ENCODE measurements at regions not wholly inside any gene's neighbourhood (a gene's known extent, or its start where the extent isn't known, plus 50 kb on each side); places are given as distances from the start of the nearest gene placed in this dataset.

DNA sequence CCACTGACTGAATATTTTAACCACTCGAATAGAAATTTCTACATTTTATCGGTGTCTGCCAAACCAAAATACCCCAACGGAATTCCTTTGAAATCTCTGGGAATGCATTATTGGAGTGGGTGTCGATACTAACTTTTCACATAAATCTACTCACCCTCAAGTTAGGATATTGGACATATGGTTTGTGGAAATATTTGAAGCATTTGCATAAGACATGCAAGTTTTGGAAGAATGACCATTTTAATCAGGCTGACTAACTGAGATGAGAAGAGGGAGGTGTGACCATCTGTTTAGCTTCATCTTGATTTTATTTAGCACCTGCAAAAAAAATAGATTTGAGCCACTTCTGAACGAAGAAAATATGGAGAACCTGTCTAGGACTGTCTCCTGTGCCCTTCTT, 61.2 kb downstream of the KLF6 start:
- DNase-seq (ENCODE audit: low read depth), result no peak

DNA sequence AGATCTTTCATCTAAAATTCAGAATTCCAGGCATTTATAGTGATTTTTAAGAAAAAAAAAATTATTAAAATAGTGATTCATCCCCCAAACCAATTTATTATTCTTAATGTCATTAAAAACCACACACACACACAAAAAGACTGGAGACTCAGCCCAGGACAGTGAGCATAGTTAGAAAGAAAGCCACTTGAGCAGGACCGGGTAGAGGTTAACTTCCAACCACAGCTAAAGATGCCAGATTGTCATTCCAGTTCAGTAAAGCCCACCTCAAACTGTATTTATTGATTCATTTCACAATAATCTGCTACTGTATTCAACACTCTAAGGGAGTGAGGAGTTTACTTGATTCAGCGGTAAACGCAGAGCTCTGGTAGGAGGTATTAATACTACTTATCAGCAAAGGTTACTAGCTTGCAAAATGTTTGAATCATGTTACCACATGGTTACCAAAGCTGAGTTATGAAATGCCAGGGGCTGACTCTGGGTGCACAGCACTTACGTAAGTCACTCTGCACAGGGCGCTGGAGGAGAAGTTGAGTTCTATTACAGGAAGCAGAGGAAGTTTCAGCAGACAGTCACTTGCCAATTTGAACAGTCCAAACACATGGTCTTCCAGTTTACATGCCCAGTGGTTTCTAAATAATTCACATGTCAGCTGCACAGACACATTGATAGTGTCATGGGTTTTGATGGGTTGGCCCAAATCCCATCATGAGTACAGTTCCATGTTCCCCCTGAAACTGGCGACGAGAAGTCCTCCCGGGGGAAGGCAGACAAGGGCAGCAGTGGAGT, 64.6 kb downstream of the KLF6 start:
- DNase-seq (ENCODE audit: low read depth), result no peak

DNA sequence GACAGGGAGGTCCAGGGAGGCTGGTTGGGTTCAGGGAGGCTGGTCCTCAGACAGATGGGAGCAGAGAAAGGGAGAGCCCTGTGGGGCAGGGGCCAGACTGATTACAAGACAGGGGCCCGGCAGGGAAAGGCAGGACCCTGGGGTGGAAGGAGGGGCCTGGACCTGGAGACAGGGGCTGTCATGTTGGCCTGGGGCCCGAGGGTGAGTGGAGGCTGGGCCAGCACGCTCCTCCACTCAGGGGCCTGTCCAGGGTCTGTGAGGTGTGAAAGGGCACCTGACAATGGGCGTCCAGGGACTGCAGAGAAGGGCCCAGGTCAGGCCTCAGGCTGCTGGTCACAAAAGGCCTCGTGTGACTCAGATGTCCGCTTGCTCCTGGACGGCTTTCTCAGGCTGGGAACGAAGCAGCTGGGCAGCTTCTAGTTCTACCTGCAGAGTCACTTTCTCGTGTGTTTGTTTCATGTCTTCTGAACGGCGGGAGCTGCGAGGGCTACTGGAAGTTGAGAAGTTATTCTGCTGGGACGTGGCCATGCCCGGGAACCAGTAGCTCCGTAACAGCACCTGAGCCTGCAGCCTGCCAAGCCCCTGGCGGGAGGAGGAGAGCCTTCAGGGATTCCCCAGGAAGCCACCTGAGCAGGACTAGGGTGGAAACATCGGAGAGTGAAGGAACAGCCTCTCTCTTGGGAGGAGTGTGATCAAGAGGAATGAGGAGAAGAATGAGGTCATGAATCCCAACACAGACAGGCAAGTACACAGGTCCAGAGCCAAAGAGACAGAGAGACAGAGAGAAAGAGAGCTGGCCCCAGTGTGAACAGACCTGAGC, 65.8 kb downstream of the KLF6 start:
- no peak for DNase-seq (ENCODE audit: low read depth)

DNA sequence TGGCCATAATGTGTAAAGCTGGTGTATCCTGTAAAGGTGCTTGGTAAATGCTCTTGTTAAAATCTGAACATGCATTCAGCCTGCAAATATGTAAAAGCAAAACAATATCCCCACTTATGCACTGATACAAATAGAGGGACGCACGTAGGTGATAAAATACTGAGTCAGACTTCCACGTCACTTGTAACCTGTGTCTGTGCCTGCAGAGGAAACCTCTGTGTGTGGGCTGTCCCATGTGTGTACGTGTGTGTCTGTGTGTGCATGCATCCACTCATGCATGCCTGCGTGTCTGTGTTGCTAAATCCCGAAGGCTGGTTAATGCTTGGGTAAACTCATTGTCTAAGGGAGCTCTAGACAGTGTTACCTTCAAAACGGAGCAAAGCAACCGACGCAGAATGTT, 68.9 kb downstream of the KLF6 start:
- no peak for DNase-seq (ENCODE audit: low read depth)

- no peak for DNase-seq (ENCODE audit: low read depth)
These were observed 70.0 kb downstream of the KLF6 start for GRCh38 chr10:3714967-3715366.

DNA sequence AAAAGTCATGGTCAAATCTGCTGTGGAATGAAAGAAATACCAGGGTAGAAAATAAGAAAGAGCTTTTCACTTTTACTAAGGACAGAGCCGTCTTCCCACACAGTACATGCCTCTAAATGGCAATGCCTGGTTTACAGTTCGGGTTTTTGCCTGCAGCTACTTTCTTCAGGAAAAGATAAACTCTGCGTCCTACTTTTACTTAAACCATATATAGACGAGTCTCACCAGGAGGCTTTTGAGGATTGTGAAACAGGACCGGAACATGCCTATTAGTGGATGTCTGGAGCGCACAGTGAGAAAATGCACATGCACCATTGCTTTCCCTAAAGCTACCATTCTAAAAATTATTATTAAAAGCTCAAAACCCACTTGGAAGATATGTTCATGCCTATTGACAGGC, 70.5 kb downstream of the KLF6 start:
- DNase-seq (ENCODE audit: low read depth), result no peak

DNA sequence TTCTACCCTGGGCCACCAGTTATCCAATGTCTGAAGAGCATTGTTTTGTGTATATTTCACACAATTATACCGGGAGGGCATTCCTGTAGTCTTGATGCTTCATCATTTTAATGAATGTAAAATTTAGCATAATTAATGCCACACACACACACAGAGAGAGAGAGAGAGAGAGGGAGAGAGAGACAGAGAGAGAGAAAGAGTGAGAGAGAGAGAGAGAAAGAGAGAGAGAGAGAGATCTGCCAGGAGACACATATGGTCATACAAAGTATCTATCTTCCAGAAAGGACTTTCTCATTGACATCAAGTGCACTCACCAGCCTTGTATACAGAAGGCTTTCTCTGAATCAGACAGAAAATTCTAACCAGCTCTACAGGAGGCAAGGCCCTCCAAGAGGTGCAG, 72.3 kb downstream of the KLF6 start:
- no peak for DNase-seq (ENCODE audit: low read depth)

DNA sequence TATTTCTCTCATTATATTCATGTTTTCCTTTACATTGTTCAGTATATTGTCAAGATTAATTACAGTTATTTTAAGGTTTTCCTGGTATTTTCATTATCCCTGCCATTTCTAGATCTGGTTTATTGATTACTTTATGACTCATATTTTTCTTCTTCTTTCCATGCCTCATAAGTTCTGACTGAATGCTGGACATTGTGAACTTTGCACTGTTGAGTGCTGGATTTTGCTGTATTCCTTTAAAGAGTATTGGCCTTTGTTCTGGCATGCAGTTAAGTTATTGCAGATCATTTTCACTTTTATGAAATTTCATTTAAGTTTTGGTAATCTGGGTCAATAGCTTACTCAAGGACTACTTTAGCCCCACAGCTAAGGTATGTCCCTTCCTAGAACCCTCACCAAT, 73.1 kb downstream of the KLF6 start:
- no peak for DNase-seq (ENCODE audit: low read depth)

DNA sequence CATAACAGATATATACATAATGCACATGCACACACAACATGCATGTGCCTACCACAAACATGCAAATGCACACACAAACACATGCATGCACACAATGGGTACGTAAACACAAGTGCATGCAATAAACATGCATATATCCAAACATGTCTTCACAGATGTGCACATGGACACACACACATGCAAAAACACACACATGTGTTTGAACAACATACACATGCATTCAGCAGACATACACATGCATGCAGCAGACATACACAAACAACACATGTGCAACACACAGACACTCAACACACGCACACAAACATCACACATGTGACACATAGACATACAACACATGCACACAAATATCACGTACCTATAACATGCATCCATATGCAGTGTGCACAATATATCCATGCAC, 74.2 kb downstream of the KLF6 start:
- no peak for DNase-seq (ENCODE audit: low read depth)

GRCh38 chr10:3709456-3710060, 75.5 kb downstream of the KLF6 start:
- no peak for DNase-seq (ENCODE audit: low read depth)

- no peak for DNase-seq (ENCODE audit: low read depth)
These were observed 76.2 kb downstream of the KLF6 start for GRCh38 chr10:3708852-3709251.

DNA sequence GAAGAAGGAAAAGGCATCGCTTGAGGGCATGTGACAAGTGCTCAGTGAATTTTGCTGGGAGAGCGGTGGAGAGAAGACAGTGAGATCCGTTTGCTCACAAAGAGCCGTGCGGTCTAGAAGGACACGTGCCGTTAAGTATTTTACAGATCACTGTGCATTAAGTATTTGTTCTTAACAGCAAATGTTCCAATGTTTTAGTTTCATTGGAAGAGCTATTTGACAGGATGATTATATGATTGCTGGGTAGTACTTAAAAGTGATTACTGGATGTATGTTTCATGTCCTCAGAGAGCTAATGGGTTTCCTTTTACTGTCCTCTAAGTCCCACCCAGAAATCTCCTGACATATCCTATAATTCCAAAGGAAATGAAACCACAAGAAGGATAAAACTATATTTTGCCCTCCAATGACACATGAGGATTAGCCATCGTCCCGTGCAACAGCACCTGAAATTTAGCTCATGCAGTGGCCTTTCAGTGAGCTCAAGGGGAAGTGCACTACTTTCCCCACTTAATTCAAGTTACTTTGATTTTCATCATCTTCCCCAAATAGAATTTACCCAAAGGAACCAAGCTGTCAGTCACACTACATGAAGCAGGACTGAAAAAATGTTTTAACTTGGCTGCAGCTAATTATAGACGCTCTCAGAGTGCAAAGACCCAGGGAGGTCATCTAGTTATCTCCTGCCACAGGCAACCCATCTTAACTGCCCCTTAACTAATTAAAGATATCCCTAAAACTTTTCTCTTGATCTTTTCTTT, 80.3 kb downstream of the KLF6 start:
- DNase-seq (ENCODE audit: low read depth), result no peak

DNA sequence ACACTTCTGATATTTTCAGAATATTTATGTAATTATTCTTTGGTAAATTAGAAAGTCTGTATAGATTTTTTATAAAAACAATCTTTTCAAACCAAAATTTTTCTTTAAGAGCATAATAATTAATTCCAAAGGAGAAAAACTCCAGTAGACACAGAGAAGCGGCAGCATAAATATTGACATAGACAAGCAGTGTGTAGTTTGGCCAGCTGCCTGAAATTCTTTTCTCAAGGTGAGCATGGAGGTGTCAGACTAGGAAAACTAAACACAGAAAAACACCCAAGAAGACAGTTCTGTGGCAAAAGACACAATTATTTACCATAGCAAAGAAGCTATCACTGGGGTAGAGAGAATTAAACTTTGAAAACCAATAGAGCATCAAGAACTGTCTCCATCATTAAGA, 82.4 kb downstream of the KLF6 start:
- no peak for DNase-seq (ENCODE audit: low read depth)

- no peak for DNase-seq (ENCODE audit: low read depth)
These were observed 82.9 kb downstream of the KLF6 start for GRCh38 chr10:3702056-3702546.

- DNase-seq (ENCODE audit: low read depth), result no peak
These were observed 83.5 kb downstream of the KLF6 start for GRCh38 chr10:3701491-3701890.

DNA sequence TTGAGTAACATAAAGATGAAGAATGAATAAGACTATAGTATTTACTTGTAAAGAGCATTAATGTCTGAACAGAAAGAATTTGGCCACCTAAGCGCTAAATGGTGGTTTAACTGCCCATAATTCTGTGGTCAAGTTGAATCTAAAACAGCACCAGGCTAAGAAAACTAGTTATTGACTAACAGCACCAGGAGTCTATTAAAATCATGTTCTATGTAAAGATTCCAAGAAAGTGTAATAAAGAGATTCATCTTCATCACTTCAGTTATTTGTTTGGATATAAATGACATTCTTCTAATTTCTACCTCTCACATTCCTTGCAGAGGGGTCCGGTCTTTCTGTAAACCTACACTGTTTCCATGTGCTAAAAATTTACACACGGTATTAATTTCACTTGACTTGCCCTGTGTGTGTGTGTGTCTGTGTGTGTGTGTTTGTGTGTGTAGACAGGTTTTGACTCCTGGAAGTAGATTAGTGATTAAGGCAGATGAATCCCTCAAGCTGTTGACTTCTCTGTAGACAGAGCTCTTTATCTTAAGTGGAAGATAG, 84.4 kb downstream of the KLF6 start:
- no peak for DNase-seq (ENCODE audit: low read depth)

DNA sequence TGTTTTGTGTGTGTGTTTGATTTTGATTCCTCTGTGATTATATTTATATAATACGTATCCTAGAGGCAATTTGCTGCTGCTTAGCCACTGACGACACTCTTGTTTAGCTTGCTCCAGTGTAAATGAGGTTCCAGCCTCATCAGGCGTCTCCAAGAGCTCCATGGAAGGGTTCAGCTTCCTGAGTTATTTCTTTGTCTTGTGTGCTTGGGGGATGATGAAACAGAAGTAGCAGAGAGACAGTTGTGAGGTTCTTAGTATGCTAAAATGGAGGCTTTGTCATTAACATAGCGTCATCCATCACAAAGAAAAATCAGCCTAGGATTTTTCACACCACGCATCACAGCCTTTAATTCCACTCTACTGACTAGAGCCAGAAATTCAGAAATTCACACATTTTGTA, 85.1 kb downstream of the KLF6 start:
- no peak for DNase-seq (ENCODE audit: low read depth)

GRCh38 chr10:3698312-3698711, 86.7 kb downstream of the KLF6 start:
- no peak for DNase-seq (ENCODE audit: low read depth)

GRCh38 chr10:3693698-3694080, 91.3 kb downstream of the KLF6 start:
- DNase-seq (ENCODE audit: low read depth), result no peak

DNA sequence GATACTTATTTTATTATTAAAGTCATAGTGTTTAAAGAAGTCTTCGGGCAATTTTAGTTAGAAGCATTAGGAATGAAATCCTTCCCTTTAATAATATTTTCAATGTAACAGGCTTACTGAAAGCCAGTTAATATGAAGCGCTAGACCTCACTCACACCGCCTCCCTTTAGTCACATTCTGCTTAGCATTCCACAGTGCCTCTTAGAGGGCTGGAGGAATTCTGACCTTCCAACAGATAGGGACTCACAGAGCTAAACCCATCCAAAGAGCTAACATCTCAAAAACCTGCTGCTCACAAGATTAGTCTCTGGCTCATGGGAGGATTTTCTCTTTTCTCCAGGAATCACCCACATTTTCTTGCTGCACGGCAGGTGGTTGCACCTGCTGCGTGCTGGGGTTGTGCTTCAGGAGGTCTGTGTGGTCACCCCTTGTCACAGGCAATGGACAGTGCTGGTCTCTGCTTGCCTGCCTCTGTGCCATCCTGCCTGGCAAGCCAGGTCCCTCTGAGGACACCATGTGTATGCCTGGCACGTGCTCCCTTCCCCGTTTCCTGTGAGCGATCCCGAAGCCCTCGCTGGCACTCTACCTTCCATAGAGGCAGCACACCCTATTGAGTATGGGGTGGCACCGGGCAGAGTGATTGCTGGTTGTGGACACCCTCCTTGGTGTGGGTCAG, 91.8 kb downstream of the KLF6 start:
- DNase-seq (ENCODE audit: low read depth), result no peak

GRCh38 chr10:3692387-3692999, 92.5 kb downstream of the KLF6 start:
- DNase-seq (ENCODE audit: low read depth), result no peak

Measured in activated T-helper 1 cell treated with Interleukin-2 at 50 U/mL for 16 hours (primary cell).